HG02642 (cell line): ENCODE measurements at regions not wholly inside any gene's neighbourhood (a gene's known extent, or its start where the extent isn't known, plus 50 kb on each side); places are given as distances from the start of the nearest gene placed in this dataset.

Experiments
- ATAC-seq: cut with Tn5 transposase; IDR thresholded peaks from one replicate; pipeline ENCODE4 v1.9.1; 2021; ENCODE audit warnings: mild to moderate bottlenecking; ENCODE audit not compliant: unreplicated experiment, poor library complexity

DNA sequence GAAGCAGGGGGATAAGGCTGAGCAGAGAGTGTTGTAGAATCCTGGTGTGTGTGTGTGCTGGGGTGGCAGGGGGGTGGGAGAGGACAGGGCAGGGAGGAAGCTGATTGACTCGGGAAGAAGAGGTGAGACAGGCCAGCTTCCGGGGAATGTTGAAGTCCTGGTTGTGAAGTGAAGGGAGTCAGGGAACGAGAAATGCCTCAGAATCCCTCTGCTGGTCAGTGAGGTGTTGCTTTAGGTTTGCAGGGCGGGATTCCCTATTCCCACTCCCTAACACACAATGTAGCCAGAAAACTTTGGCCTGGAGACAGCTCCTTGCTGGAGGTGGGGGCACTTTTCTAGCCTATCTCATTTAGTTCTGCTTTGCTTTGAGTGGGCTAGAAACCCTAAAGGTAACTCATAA is 265.1 kb downstream of the HAUS1 start:
- ATAC-seq, result no peak

DNA sequence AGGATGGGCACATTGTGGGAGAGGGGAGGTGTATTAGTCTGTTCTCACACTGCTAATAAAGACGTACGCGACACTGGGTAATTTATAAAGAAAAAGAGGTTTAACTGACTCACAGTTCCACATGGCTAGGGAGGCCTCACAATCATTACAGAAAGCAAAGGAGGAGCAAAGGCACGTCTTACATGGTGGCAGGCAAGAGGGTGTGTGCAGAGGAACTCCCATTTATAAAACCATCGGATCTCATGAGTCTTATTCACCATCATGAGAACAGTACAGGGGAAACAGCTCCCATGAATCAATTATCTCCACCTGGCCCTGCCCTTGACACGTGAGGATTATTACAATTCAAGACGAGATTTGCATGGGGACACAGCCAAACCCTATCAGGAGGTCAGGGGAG is 266.7 kb downstream of the HAUS1 start:
- no peak for ATAC-seq

DNA sequence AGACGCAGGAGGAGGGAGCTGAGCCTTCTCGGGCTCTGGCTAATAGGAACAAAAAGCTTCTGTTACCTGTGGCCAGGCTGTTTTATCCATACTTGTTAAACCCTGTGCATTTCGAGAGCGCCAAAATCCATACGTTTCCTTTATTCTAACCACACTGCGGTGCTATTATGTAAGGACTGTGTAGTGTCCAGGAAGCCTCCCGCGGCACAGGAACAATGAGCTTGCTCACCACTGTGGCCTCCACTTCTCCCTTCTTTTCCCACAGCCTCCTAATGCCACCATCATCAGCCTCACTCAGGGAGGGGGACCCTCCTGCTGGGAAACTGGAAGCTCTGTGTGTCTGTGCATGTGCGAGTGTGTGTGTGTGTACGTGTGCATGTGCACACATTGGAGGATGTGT is 268.5 kb downstream of the HAUS1 start:
- ATAC-seq, result no peak

DNA sequence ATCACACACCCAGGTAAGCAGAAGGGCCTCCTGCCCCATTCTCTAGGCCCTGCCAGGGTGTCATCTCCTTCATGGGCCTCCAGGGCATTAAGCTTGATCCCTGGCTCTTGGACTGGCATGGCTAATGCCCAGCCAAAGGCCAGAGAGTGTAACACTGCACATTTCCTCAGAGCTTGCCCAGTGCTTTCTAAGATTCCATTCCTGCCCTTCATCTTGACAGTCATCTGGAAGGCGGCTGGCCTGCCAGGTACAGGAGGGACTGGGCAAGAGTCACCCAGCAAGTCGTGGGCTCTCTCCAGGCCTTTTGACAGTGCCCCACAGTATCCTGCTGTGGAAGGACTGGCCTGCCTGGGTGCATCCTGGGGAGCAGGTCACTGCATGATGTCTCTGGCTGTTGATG is 268.9 kb downstream of the HAUS1 start:
- no peak for ATAC-seq

DNA sequence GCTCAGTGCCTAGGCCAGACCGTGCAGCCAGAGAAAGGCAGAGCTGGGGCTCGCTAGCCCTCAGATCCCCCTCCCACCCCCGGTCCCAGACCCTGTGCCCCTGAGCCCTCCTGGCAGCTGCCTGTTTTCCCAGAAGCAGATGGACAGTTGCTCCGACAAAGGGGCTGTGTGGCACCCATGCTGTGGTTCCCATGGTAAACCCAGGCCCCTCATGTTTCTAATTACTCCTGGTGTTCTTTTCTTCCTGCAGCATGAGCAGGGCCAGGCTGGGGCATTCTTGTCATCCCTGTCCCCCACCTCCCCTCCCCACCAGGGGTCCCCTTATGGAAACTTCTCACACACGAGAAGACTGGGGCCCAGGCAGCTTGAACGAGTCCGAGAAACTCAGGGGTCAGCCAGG is 269.6 kb downstream of the HAUS1 start:
- ATAC-seq, result no peak

DNA sequence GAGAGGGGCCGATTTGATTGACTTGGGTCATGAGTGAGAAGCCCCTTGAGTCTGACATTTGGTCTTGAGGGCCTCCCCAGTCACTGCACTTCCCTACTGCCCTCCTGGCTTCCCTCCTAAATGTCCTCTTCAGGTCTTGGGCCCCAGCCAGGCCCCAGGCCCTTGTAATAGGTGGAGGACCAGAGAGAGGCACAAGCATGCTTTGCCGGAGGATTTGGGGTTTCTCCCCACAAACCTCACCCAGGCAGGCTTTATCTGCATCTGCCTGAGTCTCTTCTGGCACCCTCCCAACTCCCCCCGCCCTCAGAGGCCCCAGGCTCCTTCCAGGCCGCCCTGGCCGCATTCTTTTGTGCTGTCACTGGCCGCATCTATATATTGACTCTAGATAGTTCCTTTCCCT is 270.7 kb downstream of the HAUS1 start:
- ATAC-seq, result no peak

DNA sequence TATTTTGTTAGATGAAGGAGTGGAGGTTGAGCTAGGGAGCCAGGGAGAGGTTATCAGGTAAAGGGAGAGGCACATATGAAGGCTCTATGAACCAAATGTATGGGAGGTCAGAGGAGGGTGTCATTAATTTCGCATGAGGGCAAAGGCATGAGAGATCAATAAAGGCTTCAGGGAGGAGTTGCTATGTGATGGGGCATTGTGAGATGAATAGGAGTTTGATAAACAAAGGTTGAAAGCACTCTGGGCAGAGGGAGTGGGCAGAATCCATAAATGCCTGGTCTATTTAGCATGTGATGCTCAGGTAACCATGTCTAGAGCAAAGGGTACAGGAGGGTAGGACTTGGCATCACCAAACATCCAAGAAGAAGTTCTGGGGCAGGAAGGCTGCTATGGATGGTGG is 273.4 kb downstream of the HAUS1 start:
- no peak for ATAC-seq

DNA sequence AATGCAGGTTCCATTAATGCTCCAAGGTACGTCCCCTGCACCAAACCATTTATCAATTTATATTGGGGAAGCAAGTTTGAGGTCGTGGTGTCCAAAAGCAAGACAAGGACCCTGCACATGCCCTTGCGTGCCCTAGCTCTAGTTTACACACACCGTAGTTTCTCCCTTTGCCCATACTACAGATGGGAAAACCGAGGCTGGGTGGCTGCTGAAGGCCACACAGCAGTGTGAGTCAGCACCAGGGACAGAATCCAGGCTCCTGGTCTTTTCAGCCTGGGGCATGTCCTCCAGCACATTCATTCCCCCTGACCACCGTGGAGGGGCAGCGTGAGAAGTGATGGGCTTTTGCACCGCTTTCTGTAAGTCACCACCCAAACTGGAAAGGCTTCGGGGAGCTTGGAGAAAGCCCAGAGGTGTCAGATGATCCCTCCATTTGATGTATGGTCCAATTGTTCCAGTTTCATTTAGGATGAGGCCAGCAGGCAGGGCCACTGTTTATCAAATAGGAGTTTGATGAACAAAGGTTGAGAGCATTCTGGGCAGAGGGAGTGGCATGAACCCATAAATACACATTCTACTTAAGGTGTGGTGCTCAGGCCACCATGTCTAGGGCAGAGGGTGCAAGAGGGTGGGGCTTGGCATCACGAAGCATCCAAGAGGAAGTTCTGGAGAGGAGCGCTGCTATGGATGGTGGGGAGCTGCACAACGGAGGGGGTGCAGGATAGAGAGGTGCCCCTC is 274.1 kb downstream of the HAUS1 start:
- ATAC-seq, result no peak

DNA sequence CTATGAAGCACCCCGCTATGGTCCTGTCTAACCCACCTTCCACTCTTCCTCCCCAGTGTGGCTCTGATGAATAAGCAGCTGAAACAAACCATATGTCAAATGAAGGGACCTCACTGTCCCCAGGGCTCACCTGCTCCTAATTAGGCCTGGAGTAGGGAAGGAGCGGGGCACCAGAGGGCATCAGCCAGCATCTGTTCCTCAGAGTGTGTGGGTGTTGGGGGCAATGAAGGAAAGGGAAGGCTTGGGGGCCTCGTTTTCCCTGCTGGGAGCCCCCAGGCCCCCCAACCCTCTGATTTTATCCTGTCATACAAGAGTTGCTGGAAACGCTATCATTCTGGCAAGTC is 274.7 kb downstream of the HAUS1 start:
- no peak for ATAC-seq

DNA sequence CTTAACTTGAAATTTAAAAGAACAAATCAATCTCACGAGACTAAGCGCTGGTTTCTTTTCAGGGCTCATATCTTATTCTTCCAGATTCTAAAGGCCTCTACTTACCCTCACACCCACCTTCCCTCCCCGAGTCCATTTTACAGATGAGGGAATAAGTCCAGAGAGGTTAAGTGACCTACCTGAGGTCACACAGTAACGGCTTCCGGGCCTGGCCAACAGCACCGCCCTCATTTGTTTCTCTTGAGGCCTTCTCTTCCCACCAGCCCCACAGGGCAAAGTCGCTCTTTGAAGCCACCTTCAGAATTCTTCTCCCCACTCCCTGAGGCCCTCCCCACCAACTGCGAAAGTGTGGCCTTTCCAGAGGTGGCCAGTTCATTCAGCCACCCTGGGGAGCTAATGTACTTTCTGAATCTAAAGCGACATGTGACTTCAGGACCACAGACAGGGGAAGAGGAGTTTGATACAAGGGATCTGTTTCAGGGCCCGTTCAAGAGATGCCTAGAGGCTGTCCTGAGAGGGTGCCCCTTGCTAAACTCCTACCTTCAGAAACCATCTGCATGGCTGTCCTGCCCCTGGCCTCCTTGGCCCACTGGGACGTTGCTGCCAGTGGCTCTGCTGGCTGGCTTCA is 275.3 kb downstream of the HAUS1 start:
- no peak for ATAC-seq

DNA sequence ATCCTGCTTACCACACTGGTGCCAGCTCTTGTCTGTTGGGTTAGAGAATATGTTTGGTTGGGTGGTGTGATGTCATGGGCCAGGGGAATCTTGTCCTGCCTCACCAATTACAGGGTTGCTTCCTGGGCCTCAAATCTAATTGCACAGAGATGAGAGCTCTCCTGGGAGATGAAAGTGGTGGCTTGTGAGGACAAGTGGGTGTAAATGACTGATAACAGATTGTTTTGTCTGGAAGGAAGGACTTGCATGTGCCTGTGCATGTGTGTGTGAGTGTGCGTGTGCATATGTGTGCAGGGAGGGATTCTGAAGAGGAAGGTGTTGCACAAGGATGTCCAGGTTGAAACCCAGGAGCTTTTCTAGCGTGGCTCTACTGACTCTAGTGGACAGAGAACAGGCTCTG is 271.9 kb downstream of the LOXHD1 start:
- ATAC-seq, result no peak

DNA sequence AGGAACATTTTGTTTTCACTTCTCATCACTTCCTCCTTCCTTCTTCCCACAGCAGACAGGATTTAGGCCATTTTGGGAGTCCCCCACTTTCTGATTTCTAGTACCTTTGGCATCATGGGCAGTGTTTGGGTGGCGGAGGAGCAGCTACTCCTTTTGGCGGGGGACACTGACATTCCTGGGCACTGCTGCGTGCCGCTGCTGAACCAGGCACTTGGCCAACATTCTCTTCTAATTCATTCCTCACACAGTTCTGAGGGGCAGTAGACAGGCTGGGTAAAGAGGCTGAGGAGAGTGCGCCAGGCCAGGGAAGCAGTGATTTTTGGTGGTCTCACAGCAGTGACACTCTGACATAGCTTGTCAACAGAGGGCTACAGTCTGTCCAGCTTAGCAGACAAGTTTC is 270.2 kb downstream of the LOXHD1 start:
- ATAC-seq, result no peak

DNA sequence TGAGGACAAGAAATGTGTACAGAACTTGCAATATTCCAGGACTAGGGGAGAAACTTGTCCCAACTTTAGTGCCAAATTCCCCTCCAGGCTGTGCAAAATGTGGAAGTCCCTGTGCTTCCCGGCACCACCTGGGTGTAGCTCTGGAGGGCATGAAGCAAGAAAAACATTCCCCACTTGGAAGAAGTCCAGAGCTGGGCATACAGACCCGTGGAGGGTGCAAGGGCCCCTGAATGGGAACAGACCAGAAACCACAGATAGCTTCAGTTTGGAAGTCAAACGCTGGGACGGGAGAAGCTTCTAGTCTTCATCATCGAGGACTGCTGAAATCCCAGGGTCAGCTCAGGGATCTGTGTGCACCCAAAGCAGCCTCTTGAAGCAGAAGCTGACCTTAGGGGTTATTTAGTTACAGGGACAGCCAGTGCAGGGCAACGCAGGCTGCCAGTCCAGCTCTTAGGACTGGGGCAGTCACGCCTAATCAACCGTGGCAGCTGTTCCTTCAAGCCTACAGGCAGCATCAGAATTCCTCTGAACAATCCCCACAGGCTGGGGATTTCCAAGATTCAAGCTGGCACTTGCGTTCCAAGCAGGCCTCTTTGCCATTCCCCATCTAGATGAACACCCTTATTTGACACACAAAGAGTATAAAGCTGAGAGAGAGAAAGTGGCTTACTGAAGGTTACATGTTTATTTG is 269.4 kb downstream of the LOXHD1 start:
- ATAC-seq, result no peak

DNA sequence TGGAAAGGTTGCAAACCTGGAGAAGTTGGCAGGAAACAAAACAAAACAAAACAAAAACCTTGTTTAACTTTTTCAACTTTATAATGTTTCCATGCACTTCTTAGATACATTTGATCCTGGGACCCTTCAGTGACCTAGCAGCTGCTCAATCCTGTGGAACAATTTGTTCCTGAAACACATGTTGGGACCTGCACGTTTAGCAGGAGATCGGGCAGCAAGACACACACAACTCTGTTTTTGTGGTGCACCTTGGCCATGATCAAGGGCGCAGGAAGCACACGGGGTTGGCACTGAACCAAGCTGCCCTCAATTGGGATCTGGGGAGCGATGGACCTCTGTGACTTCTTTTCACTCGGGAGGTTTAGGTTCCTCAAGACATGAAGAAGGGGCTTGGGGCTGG is 268.7 kb downstream of the LOXHD1 start:
- no peak for ATAC-seq

DNA sequence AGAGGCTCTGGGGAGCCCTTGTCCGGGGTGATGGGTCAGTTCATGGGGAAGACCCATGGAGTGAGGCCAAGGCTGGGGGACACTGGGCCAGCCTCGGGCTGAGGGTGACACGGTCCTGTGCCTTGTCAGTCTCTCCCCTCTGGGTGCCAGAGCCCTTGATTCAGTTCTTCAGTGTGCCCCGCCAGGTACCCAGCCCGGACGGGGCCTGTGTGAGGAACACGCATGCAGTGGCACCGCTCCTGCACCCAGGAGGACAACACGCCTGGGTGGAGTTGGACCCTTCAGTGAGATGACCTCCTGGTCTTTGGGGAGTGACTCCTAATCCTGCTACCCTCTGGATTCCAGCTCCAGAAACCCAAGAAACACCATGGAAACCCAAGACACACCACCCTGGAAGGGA is 264.4 kb downstream of the LOXHD1 start:
- ATAC-seq, result no peak

DNA sequence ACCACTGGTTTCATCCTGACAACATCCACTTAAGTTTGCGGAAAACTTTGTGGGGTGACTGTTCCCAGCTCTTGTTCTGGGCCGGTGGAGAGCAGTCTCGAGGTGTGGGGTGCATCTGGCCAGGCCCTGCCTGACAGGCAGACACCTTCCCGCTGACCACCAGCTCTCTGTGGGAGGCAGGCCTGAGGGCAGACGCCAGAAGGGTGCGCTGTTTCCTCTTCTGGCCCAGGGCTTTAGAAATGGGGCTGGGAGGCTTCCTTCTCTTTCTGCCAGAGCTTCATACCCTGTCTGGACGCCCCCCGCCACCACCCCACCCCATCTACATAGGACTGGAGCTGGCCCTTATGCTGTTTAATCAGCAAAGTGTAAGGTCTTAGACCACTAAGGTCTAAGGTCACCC is 263.8 kb downstream of the LOXHD1 start:
- no peak for ATAC-seq

DNA sequence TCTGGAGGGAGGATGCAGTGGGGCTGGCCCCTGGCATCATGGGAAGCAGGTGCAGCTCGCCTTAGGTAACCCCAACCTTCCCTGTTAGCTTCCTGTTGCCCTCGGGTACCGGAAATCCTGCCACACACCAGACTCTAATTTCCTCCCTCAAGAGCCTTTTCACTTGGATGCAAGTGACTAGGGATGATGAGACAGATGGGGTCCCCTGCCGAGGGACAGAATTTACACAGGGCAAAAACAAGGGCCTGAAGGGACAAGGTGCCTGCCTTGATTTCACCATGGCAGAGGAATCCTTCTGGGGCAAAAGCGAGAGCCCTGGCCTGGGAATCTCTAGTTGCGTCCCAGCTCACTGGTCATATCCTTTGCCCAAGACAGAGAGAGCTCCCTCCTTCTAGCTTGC is 263.1 kb downstream of the LOXHD1 start:
- no peak for ATAC-seq

DNA sequence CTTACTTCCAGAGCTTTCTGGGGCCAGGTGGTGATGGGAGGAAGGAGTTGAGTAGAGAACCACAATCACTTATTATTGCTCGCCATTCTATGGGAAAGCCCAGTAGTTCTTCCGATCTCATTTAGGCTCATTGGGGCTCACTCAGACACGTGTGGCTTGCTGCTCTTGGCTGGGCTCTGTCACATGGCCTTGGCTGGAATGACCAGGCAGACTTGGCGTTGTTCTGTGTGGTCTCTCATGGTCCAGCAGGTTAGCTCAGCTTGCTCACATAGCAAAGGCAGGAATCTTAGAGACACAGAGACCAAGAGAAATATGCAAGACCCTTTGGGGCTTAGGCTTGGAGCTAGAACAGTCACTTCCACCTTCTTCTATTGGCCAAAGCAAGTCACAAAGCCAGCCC is 261.2 kb downstream of the LOXHD1 start:
- no peak for ATAC-seq

DNA sequence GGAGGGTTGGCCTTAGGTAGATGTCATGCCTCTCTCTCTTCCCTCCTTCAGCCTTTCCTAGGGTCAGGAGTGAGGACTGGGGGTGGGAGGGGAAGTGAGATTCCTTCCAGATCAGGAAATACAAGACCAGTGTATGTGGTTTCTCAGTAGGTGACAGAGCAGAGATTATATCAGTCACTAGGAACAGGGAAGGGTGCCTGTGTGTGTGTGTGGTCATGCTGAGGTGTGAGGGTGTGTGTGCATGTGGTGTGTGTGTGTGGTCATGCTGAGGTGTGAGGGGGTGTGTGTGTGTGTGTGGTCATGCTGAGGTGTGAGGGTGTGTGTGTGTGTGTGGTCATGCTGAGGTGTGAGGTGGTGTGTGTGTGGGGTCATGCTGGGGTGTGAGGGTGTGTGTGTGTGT is 259.8 kb downstream of the LOXHD1 start:
- no peak for ATAC-seq

DNA sequence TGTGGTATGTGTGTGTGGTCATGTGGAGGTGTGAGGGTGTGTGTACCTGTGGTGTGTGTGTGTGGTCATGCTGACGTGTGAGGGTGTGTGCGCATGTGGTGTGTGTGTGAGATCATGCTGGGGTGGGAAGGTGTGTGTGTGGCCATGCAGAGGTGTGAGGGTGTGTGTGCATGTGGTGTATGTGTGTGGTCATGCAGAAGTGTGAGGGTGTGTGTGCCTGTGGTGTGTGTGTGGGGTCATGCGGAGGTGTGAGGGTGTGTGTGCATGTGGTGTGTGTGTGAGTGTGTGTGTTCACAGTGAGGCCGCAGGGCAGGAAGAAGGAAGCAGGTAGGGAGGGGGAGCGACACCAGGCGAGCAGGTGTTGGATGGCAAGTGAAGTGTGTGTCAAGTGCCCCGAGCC is 259.0 kb downstream of the LOXHD1 start:
- ATAC-seq, result no peak

DNA sequence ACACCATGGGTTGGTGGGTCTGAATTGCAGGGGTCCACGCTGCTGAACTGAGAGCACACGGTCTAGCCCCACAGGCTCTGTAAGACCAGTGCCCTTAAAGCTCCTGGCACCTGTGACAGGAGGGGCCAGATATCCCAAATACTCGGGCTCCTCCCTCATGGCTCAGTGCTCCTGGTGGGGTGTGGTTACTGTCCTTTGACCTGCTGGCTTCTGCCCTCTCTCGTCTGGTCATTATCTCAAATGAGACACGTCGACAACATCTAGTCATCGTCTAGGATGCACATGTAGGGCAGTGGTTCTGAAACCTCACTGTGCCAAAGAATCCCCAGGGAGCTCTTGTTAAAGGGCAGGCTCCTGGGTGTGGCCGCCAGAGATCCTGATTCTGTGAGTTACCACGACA is 258.4 kb downstream of the LOXHD1 start:
- no peak for ATAC-seq

DNA sequence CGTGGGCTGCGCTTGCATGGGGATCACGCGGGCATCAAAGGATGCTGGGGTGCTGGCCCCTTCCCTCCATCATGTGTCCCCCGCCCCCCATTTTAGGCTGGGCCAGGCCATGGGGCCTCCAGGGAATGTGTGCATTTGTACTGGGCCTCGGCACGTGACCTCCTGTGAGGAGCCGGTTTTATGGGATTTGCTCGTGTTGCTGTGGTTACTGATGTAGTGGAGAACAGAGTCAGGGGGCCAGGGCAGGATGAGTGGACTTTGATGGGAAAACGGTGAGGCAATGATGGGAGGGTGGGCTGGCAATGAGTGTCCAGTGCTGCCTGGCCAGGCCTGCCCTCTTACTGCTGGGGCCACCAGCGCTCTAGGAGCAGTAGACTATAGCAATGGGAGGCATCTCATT is 257.7 kb downstream of the LOXHD1 start:
- no peak for ATAC-seq
